HepG2 (cell line): ENCODE measurements at regions not wholly inside any gene's neighbourhood (a gene's known extent, or its start where the extent isn't known, plus 50 kb on each side); places are given as distances from the start of the nearest gene placed in this dataset.
A peak's percentile ranks its signal among the peaks of the same experiment; 100 is the strongest.

Experiments used
- BHLHE40 ChIP-seq: IDR thresholded peaks from 2 replicates; pipeline ENCODE4 v1.6.1; 2011; ENCODE audit warnings: low read length, improper control_type of control experiment
- ELF4 ChIP-seq: sonication (generic); formaldehyde crosslinking; IDR thresholded peaks from 2 replicates; pipeline ENCODE4 v1.5.0; 2020; ENCODE audit warnings: missing genetic modification reagents, mild to moderate bottlenecking, moderate library complexity, borderline replicate concordance
- JUN ChIP-seq: sonication (generic); formaldehyde crosslinking; IDR thresholded peaks from 2 replicates; pipeline ENCODE4 v1.4.0; 2020; ENCODE audit warnings: mild to moderate bottlenecking, missing genetic modification reagents
- KDM6A ChIP-seq: IDR thresholded peaks from 2 replicates; pipeline ENCODE4 v1.6.1; 2016; ENCODE audit warnings: low read depth
- KLF15 ChIP-seq: sonication (generic); formaldehyde crosslinking; IDR thresholded peaks from 2 replicates; pipeline ENCODE4 v1.8.1; 2023; ENCODE audit warnings: borderline replicate concordance, mild to moderate bottlenecking, inconsistent platforms, missing genetic modification reagents, mixed read lengths
- MAFG ChIP-seq: sonication (generic); formaldehyde crosslinking; IDR thresholded peaks from 2 replicates; pipeline ENCODE4 v1.5.1; 2020; ENCODE audit warnings: mild to moderate bottlenecking, missing genetic modification reagents
- MIER2 ChIP-seq: IDR thresholded peaks from 2 replicates; pipeline ENCODE4 v1.6.1; 2016; ENCODE audit warnings: missing biosample characterization, missing genetic modification reagents
- MIXL1 ChIP-seq: IDR thresholded peaks from 2 replicates; pipeline ENCODE4 v1.6.1; 2016
- NAIF1 ChIP-seq: sonication (generic); formaldehyde crosslinking; IDR thresholded peaks from 2 replicates; pipeline ENCODE4 v1.5.0; 2020; ENCODE audit warnings: mild to moderate bottlenecking, missing genetic modification reagents, borderline replicate concordance
- NR3C1 ChIP-seq: sonication (generic); formaldehyde crosslinking; IDR thresholded peaks from 2 replicates; pipeline ENCODE4 v1.4.0; 2020; ENCODE audit warnings: missing genetic modification reagents
- ONECUT2 ChIP-seq: sonication (generic); formaldehyde crosslinking; IDR thresholded peaks from 2 replicates; pipeline ENCODE4 v1.4.0; 2020; ENCODE audit warnings: missing genetic modification reagents
- PITX1 ChIP-seq: sonication (generic); formaldehyde crosslinking; IDR thresholded peaks from 2 replicates; pipeline ENCODE4 v1.5.1; 2020; ENCODE audit warnings: mild to moderate bottlenecking, missing genetic modification reagents
- RARG ChIP-seq: sonication (generic); formaldehyde crosslinking; IDR thresholded peaks from 2 replicates; pipeline ENCODE4 v1.4.0; 2020; ENCODE audit warnings: low read depth, mild to moderate bottlenecking, missing genetic modification reagents
- REPIN1 ChIP-seq: sonication (generic); formaldehyde crosslinking; IDR thresholded peaks from 2 replicates; pipeline ENCODE4 v1.8.0; 2022; ENCODE audit warnings: missing genetic modification reagents, low read depth, mild to moderate bottlenecking, borderline replicate concordance
- SOX13 ChIP-seq, 3 experiments: fragments of 450-650 bp in 1 of 3; sonication (generic) in 1 of 3; formaldehyde crosslinking in 1 of 3; IDR thresholded peaks in 2 of 3; conservative IDR thresholded peaks in 1 of 3; 2 replicates each; pipeline versions ENCODE4 v1.5.0 to v1.6.1; 2016 to 2020; ENCODE audit warnings: antibody characterized with exemption in 1 of 3, mild to moderate bottlenecking in 1 of 3, missing compliant biosample characterization in 1 of 3, missing genetic modification reagents in 1 of 3, moderate library complexity in 1 of 3
- SP2 ChIP-seq: sonication (generic); formaldehyde crosslinking; IDR thresholded peaks from 2 replicates; pipeline ENCODE4 v1.5.1; 2020; ENCODE audit warnings: mild to moderate bottlenecking, missing genetic modification reagents
- ZFP37 ChIP-seq: sonication (generic); formaldehyde crosslinking; IDR thresholded peaks from 2 replicates; pipeline ENCODE4 v1.4.0; 2020; ENCODE audit warnings: missing genetic modification reagents, borderline replicate concordance
- ZMYM3 ChIP-seq: sonication (generic); formaldehyde crosslinking; IDR thresholded peaks from 2 replicates; pipeline ENCODE4 v1.5.1; 2020; ENCODE audit warnings: mild to moderate bottlenecking, missing genetic modification reagents
- ZNF124 ChIP-seq: sonication (generic); formaldehyde crosslinking; IDR thresholded peaks from 2 replicates; pipeline ENCODE4 v1.4.0; 2020; ENCODE audit warnings: missing genetic modification reagents
- ZNF317 ChIP-seq: sonication (generic); formaldehyde crosslinking; IDR thresholded peaks from 2 replicates; pipeline ENCODE4 v1.5.0; 2020; ENCODE audit warnings: mild to moderate bottlenecking, missing genetic modification reagents
- ZNF550 ChIP-seq: sonication (generic); formaldehyde crosslinking; IDR thresholded peaks from 2 replicates; pipeline ENCODE4 v1.4.0; 2020; ENCODE audit warnings: mild to moderate bottlenecking, missing genetic modification reagents, borderline replicate concordance
- ZNF614 ChIP-seq: IDR thresholded peaks from 2 replicates; pipeline ENCODE4 v1.6.1; 2018; ENCODE audit warnings: missing biosample characterization, missing genetic modification reagents, inconsistent platforms, borderline replicate concordance
- ZNF629 ChIP-seq: sonication (generic); formaldehyde crosslinking; conservative IDR thresholded peaks from 2 replicates; pipeline ENCODE4 v1.5.0; 2020; ENCODE audit warnings: missing genetic modification reagents
- TF ChIP-seq, protein P1 (sequence below): sonication (generic); formaldehyde crosslinking; IDR thresholded peaks from 2 replicates; pipeline ENCODE4 v1.4.0; 2020; ENCODE audit warnings: mild to moderate bottlenecking, missing genetic modification reagents
- TF ChIP-seq, protein P2 (sequence below): fragments of 450-650 bp; IDR thresholded peaks from 2 replicates; pipeline ENCODE4 v1.6.1; 2016

DNA sequence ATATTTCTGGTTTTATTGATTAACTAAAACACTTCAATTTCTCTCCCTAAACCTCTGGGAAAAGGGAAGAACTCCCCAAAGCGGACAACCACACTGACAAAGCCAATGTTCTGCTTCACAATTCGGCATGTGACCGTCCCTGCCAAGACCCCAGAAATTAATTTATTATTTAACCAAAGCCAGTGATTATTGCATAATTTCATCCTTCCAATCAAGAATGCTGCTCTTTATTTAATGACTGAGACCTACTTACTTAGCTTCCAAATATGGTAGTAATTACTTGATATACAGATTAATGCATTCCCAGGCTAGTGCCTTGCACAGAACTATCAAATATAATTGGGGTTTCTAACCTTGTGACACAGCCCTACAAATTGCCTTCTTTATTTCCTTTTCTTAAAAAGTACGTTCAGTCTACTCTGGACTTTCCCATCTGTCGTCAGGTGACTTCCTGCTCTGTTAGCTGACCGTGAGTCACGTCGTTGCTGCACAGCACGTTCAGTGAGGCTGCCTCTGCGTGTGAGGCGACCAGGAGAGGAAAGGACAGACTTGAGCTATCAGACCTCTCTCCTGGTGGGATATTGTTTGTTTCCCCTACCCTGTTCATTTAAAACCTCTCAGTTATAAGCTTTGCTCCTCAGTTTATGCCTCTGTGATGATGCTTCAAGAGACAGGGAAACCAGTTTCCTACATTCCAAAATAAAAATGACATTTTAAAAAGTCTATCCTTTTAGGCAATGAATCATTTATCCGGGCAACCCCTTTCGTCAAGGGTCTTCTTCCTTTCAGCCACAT lies 55.7 kb upstream of the TNFAIP3 start (continued):
- TF ChIP-seq ZNF614 (CRISPR knock-in tag) = peak; percentile 80
- TF ChIP-seq ELF4 (CRISPR knock-in tag) = peak; percentile 10; the same call in 1 of the 2 replicates
- TF ChIP-seq SP2 (CRISPR knock-in tag) = no peak
- TF ChIP-seq MIXL1 (CRISPR knock-in tag) = peak; percentile 84; the same call in 1 of the 2 replicates
- TF ChIP-seq REPIN1 = no peak
- no peak for TF ChIP-seq KLF15 (CRISPR knock-in tag)
- TF ChIP-seq, protein P1, sequence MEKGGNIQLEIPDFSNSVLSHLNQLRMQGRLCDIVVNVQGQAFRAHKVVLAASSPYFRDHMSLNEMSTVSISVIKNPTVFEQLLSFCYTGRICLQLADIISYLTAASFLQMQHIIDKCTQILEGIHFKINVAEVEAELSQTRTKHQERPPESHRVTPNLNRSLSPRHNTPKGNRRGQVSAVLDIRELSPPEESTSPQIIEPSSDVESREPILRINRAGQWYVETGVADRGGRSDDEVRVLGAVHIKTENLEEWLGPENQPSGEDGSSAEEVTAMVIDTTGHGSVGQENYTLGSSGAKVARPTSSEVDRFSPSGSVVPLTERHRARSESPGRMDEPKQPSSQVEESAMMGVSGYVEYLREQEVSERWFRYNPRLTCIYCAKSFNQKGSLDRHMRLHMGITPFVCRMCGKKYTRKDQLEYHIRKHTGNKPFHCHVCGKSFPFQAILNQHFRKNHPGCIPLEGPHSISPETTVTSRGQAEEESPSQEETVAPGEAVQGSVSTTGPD (CRISPR knock-in tag) = 0 out of 2 replicates have a peak, but pooled peaks have one; percentile 16
- TF ChIP-seq ONECUT2 (CRISPR knock-in tag) = 0 out of 2 replicates have a peak, but pooled peaks have one; percentile 18
- TF ChIP-seq, protein P2, sequence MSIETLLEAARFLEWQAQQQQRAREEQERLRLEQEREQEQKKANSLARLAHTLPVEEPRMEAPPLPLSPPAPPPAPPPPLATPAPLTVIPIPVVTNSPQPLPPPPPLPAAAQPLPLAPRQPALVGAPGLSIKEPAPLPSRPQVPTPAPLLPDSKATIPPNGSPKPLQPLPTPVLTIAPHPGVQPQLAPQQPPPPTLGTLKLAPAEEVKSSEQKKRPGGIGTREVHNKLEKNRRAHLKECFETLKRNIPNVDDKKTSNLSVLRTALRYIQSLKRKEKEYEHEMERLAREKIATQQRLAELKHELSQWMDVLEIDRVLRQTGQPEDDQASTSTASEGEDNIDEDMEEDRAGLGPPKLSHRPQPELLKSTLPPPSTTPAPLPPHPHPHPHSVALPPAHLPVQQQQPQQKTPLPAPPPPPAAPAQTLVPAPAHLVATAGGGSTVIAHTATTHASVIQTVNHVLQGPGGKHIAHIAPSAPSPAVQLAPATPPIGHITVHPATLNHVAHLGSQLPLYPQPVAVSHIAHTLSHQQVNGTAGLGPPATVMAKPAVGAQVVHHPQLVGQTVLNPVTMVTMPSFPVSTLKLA = peak; percentile 28; the same call in 1 of the 2 replicates
- TF ChIP-seq JUN (CRISPR knock-in tag) = peak; percentile 72; the same call in 1 of the 2 replicates
- TF ChIP-seq NR3C1 (CRISPR knock-in tag) = no peak
- peak; percentile 17; the same call in 1 of the 2 replicates for TF ChIP-seq MIER2 (CRISPR knock-in tag)
- TF ChIP-seq SOX13 (IDR thresholded peaks at IDR 0.05) = peak; percentile 30; the same call in 1 of the 2 replicates
- TF ChIP-seq SOX13 (CRISPR knock-in tag; conservative IDR thresholded peaks at IDR 0.05 in 1 of 2, IDR thresholded peaks at IDR 0.05 in 1 of 2) = peak in 1 of 2 experiments; percentile 76; a peak in 2 of 4 replicates
- peak; percentile 26; the same call in 1 of the 2 replicates for TF ChIP-seq PITX1 (CRISPR knock-in tag)
- TF ChIP-seq ZNF317 (CRISPR knock-in tag) = peak; percentile 52; the same call in 1 of the 2 replicates
- peak; percentile 55; the same call in 1 of the 2 replicates for TF ChIP-seq ZNF124 (CRISPR knock-in tag)
- 0 out of 2 replicates have a peak, but pooled peaks have one; percentile 70 for TF ChIP-seq ZFP37 (CRISPR knock-in tag)
- TF ChIP-seq KDM6A = peak; percentile 58; the same call in 1 of the 2 replicates
- TF ChIP-seq ZMYM3 (CRISPR knock-in tag) = peak; percentile 96
- TF ChIP-seq MAFG (CRISPR knock-in tag) = no peak
- TF ChIP-seq ZNF550 (CRISPR knock-in tag) = no peak
- peak; percentile 98 for TF ChIP-seq BHLHE40
- TF ChIP-seq ZNF629 (CRISPR knock-in tag) = peak; percentile 54
- TF ChIP-seq NAIF1 (CRISPR knock-in tag) = 0 out of 2 replicates have a peak, but pooled peaks have one; percentile 20
- TF ChIP-seq RARG = 0 out of 2 replicates have a peak, but pooled peaks have one; percentile 41
